GM18507 (cell line): ENCODE measurements at regions not wholly inside any gene's neighbourhood (a gene's known extent, or its start where the extent isn't known, plus 50 kb on each side); places are given as distances from the start of the nearest gene placed in this dataset.

Experiments used
- DNase-seq: peaks from one replicate; pipeline ENCODE4 v3.0.0; 2011; ENCODE audit warnings: low read depth; ENCODE audit not compliant: insufficient read length; ENCODE audit errors: extremely low spot score
- FAIRE-seq: peaks from 2 replicates; lab custom pipeline; 2011; peaks lifted over from hg19 to GRCh38; lab: Jason Lieb, UNC

- DNase-seq (no peak), FAIRE-seq (no peak)
Measured at GRCh38 chr19:5220866-5221265, 119.7 kb downstream of the PTPRS start.

- DNase-seq (no peak), FAIRE-seq (no peak)
Measured at GRCh38 chr19:5220361-5220760, 120.3 kb downstream of the PTPRS start.

- FAIRE-seq (no peak), DNase-seq (no peak)
Measured at GRCh38 chr19:5219551-5220304, 120.9 kb downstream of the PTPRS start.

- FAIRE-seq = no peak
- no peak for DNase-seq
Measured at GRCh38 chr19:5218963-5219530, 121.6 kb downstream of the PTPRS start.

- no peak for FAIRE-seq
Measured at GRCh38 chr19:5218255-5218855, 122.3 kb downstream of the PTPRS start.

GRCh38 chr19:5217171-5217570 lies 123.4 kb downstream of the PTPRS start:
- DNase-seq (no peak), FAIRE-seq (no peak)

More at GRCh38 chr19:5218255-5218855, 122.3 kb downstream of the PTPRS start:
- DNase-seq = no peak

GRCh38 chr19:5216141-5216847 lies 124.3 kb downstream of the PTPRS start:
- DNase-seq = peak; percentile 33
- FAIRE-seq = peak; percentile 78

GRCh38 chr19:5215431-5215830 lies 125.2 kb downstream of the PTPRS start:
- FAIRE-seq = no peak
- no peak for DNase-seq

- no peak for FAIRE-seq
Measured at GRCh38 chr19:5214902-5215301, 125.7 kb downstream of the PTPRS start.

GRCh38 chr19:5214371-5214770 lies 126.2 kb downstream of the PTPRS start:
- DNase-seq = no peak
- FAIRE-seq = no peak

More at GRCh38 chr19:5214902-5215301, 125.7 kb downstream of the PTPRS start:
- no peak for DNase-seq

- no peak for FAIRE-seq
- DNase-seq = no peak
Measured at GRCh38 chr19:5213667-5214066, 126.9 kb downstream of the PTPRS start.

GRCh38 chr19:5212101-5212500 lies 128.5 kb downstream of the PTPRS start:
- FAIRE-seq = no peak
- no peak for DNase-seq

- no peak for DNase-seq
- no peak for FAIRE-seq
Measured at GRCh38 chr19:5211217-5211822, 129.3 kb downstream of the PTPRS start.

- DNase-seq (no peak), FAIRE-seq (no peak)
Measured at GRCh38 chr19:5210556-5210955, 130.1 kb downstream of the PTPRS start.

GRCh38 chr19:5207806-5208205 lies 132.8 kb downstream of the PTPRS start:
- no peak for FAIRE-seq
- DNase-seq = no peak

- DNase-seq (no peak), FAIRE-seq (no peak)
Measured at GRCh38 chr19:5206751-5207075, 133.9 kb downstream of the PTPRS start.

- FAIRE-seq = no peak
- no peak for DNase-seq
Measured at GRCh38 chr19:5205937-5206750, 134.5 kb downstream of the PTPRS start.

- no peak for DNase-seq
- no peak for FAIRE-seq
Measured at GRCh38 chr19:5205381-5205780, 135.2 kb downstream of the PTPRS start.

GRCh38 chr19:5204212-5204611 lies 136.4 kb downstream of the PTPRS start:
- DNase-seq (no peak), FAIRE-seq (no peak)
